ENCODE measurements at regions not wholly inside any gene's neighbourhood (a gene's known extent, or its start where the extent isn't known, plus 50 kb on each side); places are given as distances from the start of the nearest gene placed in this dataset.

GRCh38 chr2:104179644-104180043 is 674.3 kb upstream of the POU3F3 start:
- no peak for DNase-seq (ENCODE audit: low read depth)
- no peak overlapping the region for H3K4me3 ChIP-seq (ENCODE audit: control insufficient read depth, low read depth, low read length)
- no peak for TF ChIP-seq CTCF (conservative IDR thresholded peaks at IDR 0.05; ENCODE audit: control insufficient read depth, insufficient read depth, low read depth, low read length)

- no peak for TF ChIP-seq CTCF (conservative IDR thresholded peaks at IDR 0.05; ENCODE audit: control insufficient read depth, insufficient read depth, low read depth, low read length)
- DNase-seq (ENCODE audit: low read depth) = no peak
- no peak overlapping the region for H3K4me3 ChIP-seq (ENCODE audit: control insufficient read depth, low read depth, low read length)
Measured at GRCh38 chr2:104200533-104201168, 653.3 kb upstream of the POU3F3 start.

- H3K4me3 ChIP-seq (ENCODE audit: control insufficient read depth, low read depth, low read length) = no peak overlapping the region
- TF ChIP-seq CTCF (conservative IDR thresholded peaks at IDR 0.05; ENCODE audit: control insufficient read depth, insufficient read depth, low read depth, low read length) = no peak
- no peak for DNase-seq (ENCODE audit: low read depth)
Measured at GRCh38 chr2:104213758-104214157, 640.2 kb upstream of the POU3F3 start.

- H3K4me3 ChIP-seq (ENCODE audit: control insufficient read depth, low read depth, low read length) = no peak overlapping the region
- DNase-seq (ENCODE audit: low read depth) = no peak
- no peak for TF ChIP-seq CTCF (conservative IDR thresholded peaks at IDR 0.05; ENCODE audit: control insufficient read depth, insufficient read depth, low read depth, low read length)
Measured at GRCh38 chr2:104215269-104216161, 638.4 kb upstream of the POU3F3 start.

GRCh38 chr2:104233591-104233990 is 620.3 kb upstream of the POU3F3 start:
- no peak for TF ChIP-seq CTCF (conservative IDR thresholded peaks at IDR 0.05; ENCODE audit: control insufficient read depth, insufficient read depth, low read depth, low read length)
- no peak overlapping the region for H3K4me3 ChIP-seq (ENCODE audit: control insufficient read depth, low read depth, low read length)
- no peak for DNase-seq (ENCODE audit: low read depth)

- DNase-seq (ENCODE audit: low read depth) = no peak
- H3K4me3 ChIP-seq (ENCODE audit: control insufficient read depth, low read depth, low read length) = no peak overlapping the region
- TF ChIP-seq CTCF (conservative IDR thresholded peaks at IDR 0.05; ENCODE audit: control insufficient read depth, insufficient read depth, low read depth, low read length) = no peak
Measured at GRCh38 chr2:104236491-104236890, 617.4 kb upstream of the POU3F3 start.
